GM18498 (cell line): ENCODE measurements at regions not wholly inside any gene's neighbourhood (a gene's known extent, or its start where the extent isn't known, plus 50 kb on each side); places are given as distances from the start of the nearest gene placed in this dataset.

Source experiments
- ATAC-seq: cut with Tn5 transposase; IDR thresholded peaks from one replicate; pipeline ENCODE4 v1.9.1; 2021; ENCODE audit warnings: mild to moderate bottlenecking, moderate library complexity; ENCODE audit not compliant: unreplicated experiment

GRCh38 chr22:48588151-48588877 is 1239.4 kb downstream of the BRD1 start:
- no peak for ATAC-seq

GRCh38 chr22:48587236-48587865 is 1240.3 kb downstream of the BRD1 start:
- ATAC-seq, result no peak

- ATAC-seq, result no peak
These were observed 1240.9 kb downstream of the BRD1 start for GRCh38 chr22:48586799-48587185.

GRCh38 chr22:48585916-48586798 is 1241.5 kb downstream of the BRD1 start:
- no peak for ATAC-seq

GRCh38 chr22:48584170-48584569 is 1243.5 kb downstream of the BRD1 start:
- ATAC-seq, result no peak

GRCh38 chr22:48581796-48582469 is 1245.7 kb downstream of the BRD1 start:
- ATAC-seq, result no peak

- no peak for ATAC-seq
These were observed 1246.4 kb downstream of the BRD1 start for GRCh38 chr22:48581205-48581766.

- ATAC-seq, result no peak
These were observed 1247.1 kb downstream of the BRD1 start for GRCh38 chr22:48580481-48580970.

GRCh38 chr22:48579928-48580309 is 1247.8 kb downstream of the BRD1 start:
- no peak for ATAC-seq

- no peak for ATAC-seq
These were observed 1248.4 kb downstream of the BRD1 start for GRCh38 chr22:48579043-48579927.

GRCh38 chr22:48578138-48579042 is 1249.3 kb downstream of the BRD1 start:
- ATAC-seq, result no peak

GRCh38 chr22:48577691-48578090 is 1250.0 kb downstream of the BRD1 start:
- ATAC-seq, result no peak

GRCh38 chr22:48577014-48577690 is 1250.5 kb downstream of the BRD1 start:
- no peak for ATAC-seq

- no peak for ATAC-seq
These were observed 1251.2 kb downstream of the BRD1 start for GRCh38 chr22:48576333-48577013.

- ATAC-seq, result no peak
These were observed 1251.9 kb downstream of the BRD1 start for GRCh38 chr22:48575618-48576332.

- no peak for ATAC-seq
These were observed 1252.7 kb downstream of the BRD1 start for GRCh38 chr22:48574776-48575617.
